ENCODE measurements at regions not wholly inside any gene's neighbourhood (a gene's known extent, or its start where the extent isn't known, plus 50 kb on each side); places are given as distances from the start of the nearest gene placed in this dataset.

DNA sequence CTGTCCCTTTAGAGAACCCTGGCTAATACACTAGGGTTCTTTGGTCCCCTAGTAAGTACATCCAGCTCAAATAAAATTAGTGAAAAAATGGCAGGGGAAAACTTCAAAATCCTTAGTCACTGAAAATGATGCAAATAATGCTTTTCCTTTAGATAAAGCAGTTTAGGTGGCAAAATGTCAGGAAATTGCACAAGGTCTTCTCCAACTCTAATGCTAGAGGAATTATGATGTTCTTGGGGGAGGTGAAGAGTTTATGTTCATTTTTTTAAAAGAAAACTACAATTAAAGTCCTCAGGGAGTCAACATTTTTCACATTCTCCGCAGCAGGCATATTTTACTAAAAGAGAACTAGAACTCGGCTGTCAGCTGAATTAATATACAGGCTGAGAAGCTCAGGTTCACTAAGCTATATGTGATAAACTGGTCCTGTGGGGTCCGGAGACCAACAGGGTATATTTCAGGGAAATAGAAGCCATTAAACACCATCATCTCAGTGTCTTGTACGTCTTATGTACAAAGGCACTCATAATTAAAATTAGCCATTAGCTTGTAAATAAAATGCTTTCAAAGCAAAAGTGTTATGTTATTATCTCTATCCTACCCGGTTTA is 1164.7 kb upstream of the AUTS2 start:
- H2BK120ac ChIP-seq (ENCODE audit: low read depth, low read length), result no peak overlapping the region
- no peaks in the 10 kb centered on the region for H3K79me1 ChIP-seq (ENCODE audit: low read depth in 1 of 2, low read length in 2 of 2)
- H4K91ac ChIP-seq (ENCODE audit: insufficient read depth, low read depth, low read length), result no peak overlapping the region
- H3K4ac ChIP-seq (ENCODE audit: low read depth, low read length), result no peak overlapping the region
- H2BK5ac ChIP-seq (ENCODE audit: low read depth, low read length, poor library complexity, severe bottlenecking), result no peak overlapping the region
- H3K9me3 ChIP-seq (ENCODE audit: control insufficient read depth, insufficient read depth, low read length), result peaks cover 4% of the 10 kb centered on the region; the same call in 1 of the 2 replicates
- no peak overlapping the region for H3K23ac ChIP-seq (ENCODE audit: low read depth, low read length)
- TF ChIP-seq CEBPB (IDR thresholded peaks at IDR 0.05; ENCODE audit: low read depth, low read length), result no peak
- no peak for TF ChIP-seq MAFK (IDR thresholded peaks at IDR 0.05; ENCODE audit: low read depth, low read length)
- TF ChIP-seq RFX5 (IDR thresholded peaks at IDR 0.05; ENCODE audit: low read depth, low read length), result no peak
- no peak for TF ChIP-seq POLR2A (IDR thresholded peaks at IDR 0.05; ENCODE audit: low read depth, low read length)
- TF ChIP-seq BHLHE40 (IDR thresholded peaks at IDR 0.05; ENCODE audit: low read depth, low read length), result no peak
- TF ChIP-seq, protein P1, sequence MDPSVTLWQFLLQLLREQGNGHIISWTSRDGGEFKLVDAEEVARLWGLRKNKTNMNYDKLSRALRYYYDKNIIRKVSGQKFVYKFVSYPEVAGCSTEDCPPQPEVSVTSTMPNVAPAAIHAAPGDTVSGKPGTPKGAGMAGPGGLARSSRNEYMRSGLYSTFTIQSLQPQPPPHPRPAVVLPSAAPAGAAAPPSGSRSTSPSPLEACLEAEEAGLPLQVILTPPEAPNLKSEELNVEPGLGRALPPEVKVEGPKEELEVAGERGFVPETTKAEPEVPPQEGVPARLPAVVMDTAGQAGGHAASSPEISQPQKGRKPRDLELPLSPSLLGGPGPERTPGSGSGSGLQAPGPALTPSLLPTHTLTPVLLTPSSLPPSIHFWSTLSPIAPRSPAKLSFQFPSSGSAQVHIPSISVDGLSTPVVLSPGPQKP (IDR thresholded peaks at IDR 0.05; ENCODE audit: borderline replicate concordance, low read depth, low read length), result no peak
- DNase-seq, result no peak
- no peak overlapping the region for H3K9ac ChIP-seq (ENCODE audit: low read depth, low read length)
- H2BK20ac ChIP-seq (ENCODE audit: low read depth, low read length), result no peak overlapping the region
- no peak overlapping the region for H2AFZ ChIP-seq (replicated peaks; ENCODE audit: low read length, poor library complexity)
- no peak overlapping the region for H3K18ac ChIP-seq (ENCODE audit: low read depth, low read length)
- no peaks in the 10 kb centered on the region for H3K9me1 ChIP-seq (ENCODE audit: insufficient read depth, low read length)
- no peak overlapping the region for H4K5ac ChIP-seq (ENCODE audit: low read depth, low read length)
- POLR2A ChIA-PET (ENCODE audit: unreplicated experiment), result no interaction called here
- intact Hi-C loops (cut with micrococcal nuclease) (no loop called here), in situ Hi-C loops (cut with MboI; ENCODE audit: low sequenced_read_pairs) (no loop called here), dilution Hi-C loops (cut with HindIII; ENCODE audit: low sequenced_read_pairs, unreplicated experiment) (no loop called here)
- no peak overlapping the region for H4K8ac ChIP-seq (ENCODE audit: low read depth in 2 of 2, low read length in 2 of 2)
- H3K4me1 ChIP-seq (ENCODE audit: control insufficient read depth, insufficient read depth, low read length), result no peaks in the 10 kb centered on the region
- H3K4me3 ChIP-seq (ENCODE audit: insufficient read depth, low read depth, low read length), result no peak overlapping the region
- no peak overlapping the region for H2BK15ac ChIP-seq (ENCODE audit: low read depth, low read length)
- ATAC-seq (ENCODE audit: low read depth), result no peak
- H2AK5ac ChIP-seq (ENCODE audit: low read depth, low read length), result no peak overlapping the region
- H3K27ac ChIP-seq (ENCODE audit: insufficient read depth, low read length), result no peak overlapping the region
- no peak overlapping the region for H3K14ac ChIP-seq (replicated peaks; ENCODE audit: low read depth, low read length)
- H2AK9ac ChIP-seq (replicated peaks; ENCODE audit: low read depth, low read length, poor library complexity), result no peak overlapping the region
- WGBS, 2 experiments (ENCODE audit: extremely low coverage in 2 of 2, insufficient read length in 1 of 2), result no CpG with 5 or more reads among the region's 5 CpGs
- H3K4me2 ChIP-seq (ENCODE audit: low read depth, low read length), result no peak overlapping the region
- BruUV-seq (replicated peaks), result no TSS peak
- no peaks in the 10 kb centered on the region for H3K36me3 ChIP-seq (ENCODE audit: control insufficient read depth, insufficient read depth, low read length)
- no peaks in the 10 kb centered on the region for H3K27me3 ChIP-seq (ENCODE audit: control insufficient read depth, insufficient read depth, low read length)
- no peaks in the 10 kb centered on the region for H4K20me1 ChIP-seq (ENCODE audit: insufficient read depth, low read length)
- CTCF ChIA-PET, result interaction anchor here (0.5 kb wide), 1 partner anchor 432 kb away, joined by 3 read pairs; no protein-coding TSS in a partner anchor
- H3K56ac ChIP-seq (ENCODE audit: extremely low read depth, insufficient read depth, low read length), result no peak overlapping the region

Data from IMR-90 (cell line).